CD4-positive, alpha-beta T cell treated with Interleukin-15 for 4 hours (primary cell): ENCODE measurements at regions not wholly inside any gene's neighbourhood (a gene's known extent, or its start where the extent isn't known, plus 50 kb on each side); places are given as distances from the start of the nearest gene placed in this dataset.

Experiments
- DNase-seq: peaks from one replicate; pipeline ENCODE4 v3.0.0-alpha.2; 2020; ENCODE audit warnings: low spot score

GRCh38 chr10:69716711-69717560 is 84.8 kb upstream of the COL13A1 start:
- peak; percentile 36 for DNase-seq

GRCh38 chr10:69718951-69719350 is 82.8 kb upstream of the COL13A1 start:
- no peak for DNase-seq

GRCh38 chr10:69721690-69722310 is 79.9 kb upstream of the COL13A1 start:
- no peak for DNase-seq

- no peak for DNase-seq
These were observed 78.1 kb upstream of the COL13A1 start for GRCh38 chr10:69723653-69724052.

GRCh38 chr10:69726850-69727249 is 74.9 kb upstream of the COL13A1 start:
- no peak for DNase-seq

- DNase-seq: no peak
These were observed 73.3 kb upstream of the COL13A1 start for GRCh38 chr10:69728335-69728870.

GRCh38 chr10:69729326-69730048 is 72.2 kb upstream of the COL13A1 start:
- no peak for DNase-seq

- DNase-seq: no peak
These were observed 71.2 kb upstream of the COL13A1 start for GRCh38 chr10:69730251-69731156.

GRCh38 chr10:69731184-69731583 is 70.5 kb upstream of the COL13A1 start:
- no peak for DNase-seq

- no peak for DNase-seq
These were observed 70.0 kb upstream of the COL13A1 start for GRCh38 chr10:69731698-69732097.

- no peak for DNase-seq
These were observed 69.4 kb upstream of the COL13A1 start for GRCh38 chr10:69732147-69732825.

- no peak for DNase-seq
These were observed 68.9 kb upstream of the COL13A1 start for GRCh38 chr10:69732826-69733150.

- no peak for DNase-seq
These were observed 67.9 kb upstream of the COL13A1 start for GRCh38 chr10:69733791-69734261.

GRCh38 chr10:69734416-69734796 is 67.3 kb upstream of the COL13A1 start:
- DNase-seq: no peak

GRCh38 chr10:69734797-69735468 is 66.8 kb upstream of the COL13A1 start:
- DNase-seq: no peak

- no peak for DNase-seq
These were observed 64.6 kb upstream of the COL13A1 start for GRCh38 chr10:69736886-69737641.

GRCh38 chr10:69738071-69738470 is 63.6 kb upstream of the COL13A1 start:
- DNase-seq: no peak

GRCh38 chr10:69738858-69739435 is 62.8 kb upstream of the COL13A1 start:
- DNase-seq: no peak

GRCh38 chr10:69739634-69740033 is 62.1 kb upstream of the COL13A1 start:
- no peak for DNase-seq
